ENCODE measurements at regions not wholly inside any gene's neighbourhood (a gene's known extent, or its start where the extent isn't known, plus 50 kb on each side); places are given as distances from the start of the nearest gene placed in this dataset.

DNA sequence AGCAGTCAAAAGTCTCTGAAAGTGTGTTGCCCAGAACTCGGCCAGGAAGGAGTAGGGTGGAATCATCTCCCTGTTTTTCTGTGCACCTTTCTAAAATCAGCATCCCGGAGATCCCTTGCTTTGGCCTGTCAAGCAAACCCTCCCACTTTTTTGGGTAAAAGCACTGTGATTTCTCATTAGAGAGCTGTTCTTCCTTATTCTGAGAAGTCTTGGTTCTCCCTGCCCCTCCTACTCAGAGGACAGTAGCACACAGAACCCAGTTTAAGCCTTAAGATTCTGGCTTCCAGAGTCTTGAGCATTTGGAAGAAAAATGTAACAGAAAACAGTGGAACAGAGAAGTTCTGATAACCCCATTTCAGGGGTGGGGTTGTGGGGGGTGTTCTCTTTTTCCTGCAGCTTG lies 52.6 kb upstream of the KATNAL1 start:
- no peak for DNase-seq (ENCODE audit: low read depth)

DNA sequence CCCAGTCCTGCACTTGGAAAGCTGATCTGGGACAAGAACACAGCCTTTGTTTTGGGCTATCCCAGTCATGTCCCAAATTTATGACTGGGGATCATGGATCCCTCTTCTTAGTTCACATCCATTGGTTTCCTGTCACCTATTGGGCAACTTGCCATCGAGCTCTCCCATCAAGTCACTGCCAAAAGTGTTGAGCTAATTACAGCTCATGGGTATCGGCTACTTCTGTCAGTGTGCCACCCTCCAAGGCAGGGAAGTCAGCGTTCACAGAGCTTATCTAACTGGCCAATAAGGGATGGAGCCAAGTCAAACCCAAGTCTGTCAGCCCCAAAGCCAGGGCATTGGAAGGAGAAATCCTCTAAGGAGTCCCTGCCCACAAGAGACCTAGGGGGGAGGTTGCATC lies 53.2 kb upstream of the KATNAL1 start:
- DNase-seq (ENCODE audit: low read depth): no peak

DNA sequence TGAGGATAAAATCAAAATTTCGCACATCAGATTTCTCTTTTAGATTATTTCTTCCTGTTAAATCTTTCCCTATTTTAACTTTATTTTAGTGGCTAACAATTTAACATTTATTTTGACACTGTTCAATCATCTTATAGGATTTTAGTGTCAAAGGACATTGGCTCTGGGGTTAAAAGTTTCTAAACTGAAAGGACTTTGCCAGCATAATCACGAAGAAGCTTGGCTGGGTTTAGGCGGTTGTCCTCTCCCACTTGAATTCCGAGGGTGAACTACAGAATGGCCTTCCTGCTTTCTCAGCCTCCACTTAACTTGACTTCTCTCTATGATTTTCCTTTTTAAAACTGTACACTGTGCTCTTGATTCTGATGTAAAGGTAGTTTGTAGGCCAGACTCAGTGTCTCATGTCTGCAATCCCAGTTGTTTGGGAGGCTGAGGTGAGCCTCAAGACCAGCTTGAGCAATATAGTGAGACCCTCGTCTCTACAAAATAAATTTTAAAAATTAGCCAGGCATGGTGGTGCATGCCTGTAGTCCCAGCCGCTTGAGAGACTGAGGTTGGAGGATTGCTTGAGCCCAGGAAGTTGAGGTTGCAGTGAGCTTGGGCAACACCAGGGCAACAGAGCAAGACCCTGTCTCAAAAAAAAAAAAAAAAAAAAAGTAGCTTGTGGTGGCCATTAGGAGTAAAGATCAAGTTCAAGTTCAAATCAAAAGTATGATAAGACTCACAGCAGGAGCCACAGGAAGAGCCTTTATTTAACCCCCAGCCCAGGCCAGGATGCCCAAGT lies 54.8 kb upstream of the KATNAL1 start:
- DNase-seq (ENCODE audit: low read depth): no peak

DNA sequence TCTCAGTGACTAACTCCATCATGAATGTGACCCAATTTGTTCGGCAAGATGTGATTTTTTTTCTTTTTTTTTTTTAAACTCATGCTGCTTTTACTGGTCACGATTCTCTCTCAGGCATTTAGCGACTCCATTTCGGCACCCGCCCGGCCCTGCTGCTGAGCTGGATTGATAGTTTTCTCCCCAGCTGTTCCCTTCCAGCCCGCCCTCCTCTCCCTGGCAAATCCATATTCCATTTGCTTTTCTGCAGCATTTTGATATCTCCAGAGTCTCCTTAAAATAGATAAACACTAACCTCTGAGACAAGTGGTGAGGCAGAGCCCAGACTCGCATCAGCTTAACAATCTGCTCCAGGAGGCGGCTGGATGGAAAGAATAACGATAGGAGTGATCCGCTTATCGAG lies 55.5 kb upstream of the KATNAL1 start:
- DNase-seq (ENCODE audit: low read depth): no peak

DNA sequence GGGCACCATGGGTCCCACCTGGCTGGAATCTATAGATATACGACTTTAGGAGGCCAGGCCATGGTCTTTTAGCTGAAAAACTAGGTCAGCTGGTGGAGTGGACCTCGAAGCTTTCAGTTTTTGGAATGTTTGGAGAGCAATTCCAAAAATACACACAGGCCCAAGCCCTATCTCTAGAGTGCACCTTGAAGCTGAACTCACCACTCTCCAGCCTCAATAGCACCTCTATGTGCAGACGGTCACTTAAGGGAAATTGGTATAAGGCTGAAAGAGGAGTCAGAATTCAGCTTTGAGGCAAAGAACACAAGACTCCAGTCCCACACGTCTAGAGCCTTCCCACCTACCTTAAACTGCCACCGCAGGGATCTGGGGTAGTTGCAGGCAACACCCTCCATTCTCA lies 56.4 kb upstream of the KATNAL1 start:
- no peak for DNase-seq (ENCODE audit: low read depth)

DNA sequence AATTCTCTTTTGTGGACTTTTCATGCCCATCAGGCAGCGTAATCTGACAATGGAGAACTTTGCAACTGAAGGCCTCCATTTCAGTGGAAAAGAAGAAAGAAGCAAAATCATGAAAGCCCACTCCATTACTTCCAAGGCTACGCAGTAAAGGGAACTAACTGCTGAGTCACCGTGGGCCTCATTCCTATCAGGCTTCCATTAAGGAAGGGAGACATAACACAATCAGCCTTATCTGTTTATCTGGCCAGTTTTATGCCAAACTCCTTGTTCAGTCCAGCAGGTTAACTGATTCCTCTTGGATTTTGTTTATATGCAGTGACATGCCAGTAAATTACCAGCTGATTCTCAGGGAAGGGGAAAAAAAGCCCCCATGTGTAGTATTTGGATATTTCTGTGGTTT lies 56.8 kb upstream of the KATNAL1 start:
- no peak for DNase-seq (ENCODE audit: low read depth)

DNA sequence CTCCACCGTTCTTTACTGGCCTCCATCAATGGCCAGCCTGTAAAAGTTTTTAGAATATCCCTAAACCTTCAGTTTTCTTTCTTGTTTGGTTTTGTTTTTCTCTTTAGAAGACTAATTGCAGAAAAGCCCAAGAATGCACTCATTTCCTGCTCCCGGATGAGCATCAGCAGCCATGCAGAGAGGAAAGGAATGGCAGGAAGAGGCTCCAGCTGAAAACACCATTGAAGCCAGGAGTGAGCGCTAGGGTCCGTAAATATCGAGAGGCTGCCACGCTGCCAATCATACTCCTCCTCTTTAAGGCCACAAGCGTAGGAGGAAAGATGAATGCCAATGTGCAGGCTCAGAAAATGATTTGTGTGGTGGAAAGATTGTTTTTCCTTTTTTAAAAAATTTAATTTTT lies 57.4 kb upstream of the UBE2L5 start:
- no peak for DNase-seq (ENCODE audit: low read depth)

DNA sequence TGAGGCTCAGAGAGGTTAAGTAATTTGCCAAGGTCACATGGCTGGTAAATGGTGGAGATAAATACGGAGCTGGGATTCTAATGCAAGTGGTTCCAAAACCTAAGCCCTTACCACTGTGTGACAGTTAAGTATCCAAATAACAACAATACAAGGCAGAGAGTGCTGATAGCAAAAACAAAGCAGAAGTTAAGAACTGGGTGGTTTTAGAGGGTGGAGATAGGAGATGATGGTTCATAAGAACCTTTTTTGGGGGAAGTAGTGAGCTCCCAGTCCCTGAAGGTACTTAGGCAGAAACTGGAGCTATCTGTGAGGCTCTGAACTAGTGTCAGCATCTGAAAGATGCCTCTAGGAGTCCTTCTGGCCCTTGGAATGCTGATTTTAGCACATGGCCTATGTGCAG lies 56.2 kb upstream of the UBE2L5 start:
- DNase-seq (ENCODE audit: low read depth): no peak

DNA sequence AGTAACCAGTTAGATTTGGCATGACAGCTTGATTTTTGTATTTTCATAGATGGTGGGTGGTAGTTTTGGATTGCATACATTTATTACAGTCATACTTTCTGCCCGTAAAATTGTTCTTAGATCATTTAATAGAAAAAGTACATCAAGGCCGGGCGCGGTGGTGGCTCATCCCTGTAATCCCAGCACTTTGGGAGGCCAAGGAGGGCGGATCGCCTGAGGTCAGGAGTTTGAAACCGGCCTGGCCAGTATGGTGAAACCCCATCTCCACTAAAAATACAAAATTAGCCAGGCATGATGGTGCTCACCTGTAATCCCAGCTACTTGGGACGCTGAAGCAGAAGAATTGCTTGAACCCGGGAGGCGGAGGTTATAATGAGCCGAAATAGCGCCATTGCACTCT lies 55.0 kb upstream of the UBE2L5 start:
- no peak for DNase-seq (ENCODE audit: low read depth)

DNA sequence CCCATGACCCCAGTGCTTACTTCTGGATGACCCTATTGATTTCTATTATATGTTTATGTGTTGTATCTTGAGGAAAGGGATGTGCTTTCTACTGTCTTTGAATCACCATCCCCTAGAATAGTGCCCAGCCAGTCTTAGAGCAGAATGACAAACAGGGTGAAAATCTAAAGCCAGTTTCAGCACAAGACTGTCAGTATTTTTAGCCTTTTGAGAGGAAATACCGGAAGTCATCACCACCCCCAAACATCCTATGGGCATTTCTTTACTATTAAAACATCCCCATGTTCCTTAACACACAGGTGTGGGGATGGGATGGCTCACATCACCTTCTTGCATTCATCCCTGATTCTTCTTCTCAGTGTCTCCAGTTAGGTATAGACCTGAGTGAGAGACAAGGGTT lies 52.1 kb upstream of the UBE2L5 start:
- no peak for DNase-seq (ENCODE audit: low read depth)

DNA sequence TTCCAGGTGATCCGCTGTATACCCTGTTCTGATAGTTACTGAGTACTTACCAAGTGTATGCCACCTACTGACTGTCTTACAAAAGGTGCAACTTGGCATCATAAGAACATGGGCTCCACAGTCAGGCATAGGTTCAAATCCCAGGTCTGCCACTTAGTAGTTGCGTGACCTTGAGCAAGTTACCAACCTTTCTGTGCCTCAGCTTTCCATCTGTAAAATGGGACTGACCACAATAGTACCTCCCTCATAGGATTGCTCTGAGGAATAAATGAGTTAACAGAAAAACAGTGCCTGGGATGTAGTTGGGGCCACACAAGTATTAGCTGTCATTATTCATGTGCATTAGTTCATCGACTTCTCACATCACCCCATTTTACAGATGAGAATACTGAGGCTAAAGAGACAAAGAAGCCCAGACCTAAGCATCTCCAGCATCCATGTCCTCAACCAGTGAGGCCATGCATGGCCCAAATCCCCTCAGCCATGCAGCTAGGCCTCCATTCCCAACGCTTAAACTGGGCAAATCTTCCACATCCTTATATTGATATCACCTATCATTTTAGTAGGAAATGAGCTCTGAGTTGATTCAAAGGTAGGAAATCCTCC lies 51.3 kb upstream of the UBE2L5 start:
- no peak for DNase-seq (ENCODE audit: low read depth)

DNA sequence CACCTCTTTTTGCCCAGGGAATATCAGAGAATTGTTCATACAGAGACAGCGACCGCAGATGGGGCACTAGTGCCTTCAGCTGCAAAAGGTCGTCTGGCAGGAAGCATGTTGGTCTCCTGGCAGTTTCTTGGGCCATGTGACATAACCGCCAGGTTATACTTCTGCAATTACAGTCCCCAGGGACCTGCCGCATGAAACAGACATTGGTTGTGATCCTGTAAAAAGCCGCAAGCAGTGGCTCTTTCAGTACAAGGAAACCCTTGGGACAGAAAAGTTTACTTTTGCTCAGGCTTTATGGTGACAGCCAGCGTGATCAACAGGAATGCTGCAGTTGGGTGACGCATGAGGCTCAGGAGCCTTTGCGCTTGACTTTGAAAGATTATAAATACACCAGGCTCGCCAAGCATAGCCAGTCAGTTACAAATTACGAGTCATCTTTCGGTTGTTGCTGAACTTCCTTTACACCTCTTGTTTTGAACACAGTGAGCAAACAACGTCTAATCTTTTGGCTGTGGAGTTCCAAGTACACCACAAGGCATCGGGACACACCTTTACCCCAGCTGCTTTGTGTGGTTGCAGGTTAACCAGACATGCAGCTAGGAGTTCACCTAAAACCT lies 50.5 kb upstream of the UBE2L5 start:
- peak; percentile 27 for DNase-seq (ENCODE audit: low read depth)

Data from activated T-helper 9 cell treated with anti-CD3 and anti-CD28 coated beads, Interleukin-2, amount 50 U/mL, for 16 hours (primary cell).